HG02970 (cell line): ENCODE measurements at regions not wholly inside any gene's neighbourhood (a gene's known extent, or its start where the extent isn't known, plus 50 kb on each side); places are given as distances from the start of the nearest gene placed in this dataset.

Source experiments
- ATAC-seq: cut with Tn5 transposase; IDR thresholded peaks from one replicate; pipeline ENCODE4 v1.9.1; 2021; ENCODE audit warnings: mild to moderate bottlenecking, moderate library complexity, moderate number of reproducible peaks; ENCODE audit not compliant: unreplicated experiment, low FRiP score

- no peak for ATAC-seq
Measured at GRCh38 chr2:241942416-241943208, 73.1 kb downstream of the RTP5 start.

DNA sequence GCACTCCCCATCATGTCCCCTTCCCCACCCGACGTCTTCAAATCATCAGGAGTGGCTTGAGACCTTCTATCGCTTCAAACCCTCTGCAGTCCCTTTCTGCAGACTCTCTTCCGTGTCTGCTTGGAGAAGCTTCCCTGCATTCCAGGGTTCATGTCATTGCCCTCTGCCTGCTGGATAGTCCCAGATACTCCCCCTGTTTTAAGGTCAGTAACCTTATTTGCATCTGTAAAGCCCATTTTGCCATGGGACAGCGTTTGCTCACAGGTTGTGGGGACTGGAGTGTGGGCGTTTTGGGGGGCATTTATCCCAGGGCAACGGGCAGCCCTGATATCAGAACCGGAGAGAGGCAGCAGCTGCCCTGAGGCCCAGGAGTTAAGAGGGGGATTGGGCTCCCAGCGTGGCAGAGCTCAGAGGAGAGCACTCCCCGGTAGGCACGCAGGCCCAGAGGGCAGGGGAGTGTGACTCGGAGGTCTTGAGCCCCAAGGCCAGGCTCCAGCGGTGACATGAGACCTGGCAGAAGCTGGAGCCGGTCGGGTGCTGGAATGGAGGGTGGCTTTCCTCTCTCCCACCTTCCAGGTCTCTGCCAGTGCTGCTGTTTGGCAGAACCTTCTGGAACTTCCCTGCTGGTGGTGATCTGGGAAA, 73.8 kb downstream of the RTP5 start:
- ATAC-seq, result no peak

DNA sequence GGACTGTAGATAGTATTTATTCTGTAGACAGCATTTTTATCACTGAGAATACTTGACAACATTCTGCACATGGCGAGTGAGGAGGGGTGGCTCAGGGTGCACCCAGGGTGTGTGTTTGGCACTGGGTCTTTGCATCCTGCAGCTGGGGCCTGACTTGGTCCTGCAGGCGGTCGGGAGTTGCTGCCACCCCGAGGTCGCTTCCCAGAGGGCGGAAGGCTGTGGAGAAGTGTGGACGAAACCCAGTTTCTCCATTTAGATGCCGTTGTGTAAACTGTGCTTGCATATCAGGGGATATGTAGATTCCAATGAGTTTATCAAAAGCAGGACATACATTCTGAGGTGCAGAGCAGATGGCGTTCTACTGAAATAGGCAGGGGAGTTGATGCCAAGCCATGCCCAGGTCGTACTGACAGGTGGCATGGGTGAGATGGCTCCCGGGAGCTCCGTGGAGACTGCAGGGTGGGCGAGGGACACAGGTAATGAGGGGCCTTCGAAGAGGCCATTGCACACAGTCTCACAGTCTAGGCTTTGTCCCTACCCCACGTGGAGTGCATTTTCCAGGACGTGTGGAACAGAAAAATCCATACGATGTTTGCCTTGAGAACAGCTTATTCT, 74.5 kb downstream of the RTP5 start:
- no peak for ATAC-seq

DNA sequence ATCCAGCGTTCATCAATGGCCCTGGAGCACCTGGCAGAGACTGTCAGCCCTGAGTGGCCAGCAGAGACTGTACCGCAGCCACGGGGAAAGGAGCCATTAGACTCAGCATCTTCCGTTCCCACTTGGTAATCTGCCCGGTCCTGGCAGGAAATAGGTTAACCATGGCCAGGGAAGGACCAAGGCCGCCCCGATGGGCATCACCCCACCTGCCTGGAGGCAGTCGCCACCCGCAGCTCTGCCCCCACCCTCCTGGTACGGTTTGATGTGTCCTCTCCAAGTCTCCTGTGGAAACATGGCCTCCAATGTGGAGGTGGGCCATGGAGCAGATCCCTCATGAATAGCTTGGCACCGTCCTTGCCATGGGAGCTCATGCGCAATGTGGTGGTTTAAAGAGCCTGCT, 75.3 kb downstream of the RTP5 start:
- no peak for ATAC-seq

DNA sequence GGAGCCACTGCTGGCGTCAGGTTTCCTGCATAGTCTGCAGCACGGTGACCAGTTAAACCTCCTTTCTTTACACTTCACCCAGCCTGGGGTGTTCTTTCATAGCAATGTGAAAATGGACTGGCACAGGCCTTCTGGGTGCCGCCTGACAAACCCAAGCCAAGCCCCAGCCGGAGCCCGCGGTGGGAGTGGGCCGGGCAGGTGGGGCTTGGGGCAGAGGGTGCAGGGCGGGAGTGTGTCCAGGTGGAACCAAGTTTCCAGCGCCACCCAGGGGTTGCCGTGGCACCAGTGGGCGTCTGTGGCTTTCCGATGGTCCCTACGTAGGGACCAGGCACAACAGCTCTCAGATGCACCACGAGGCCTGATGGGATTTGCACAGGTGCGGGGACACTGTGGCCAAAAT, 75.8 kb downstream of the RTP5 start:
- ATAC-seq, result no peak

GRCh38 chr2:241945803-241946202, 76.3 kb downstream of the RTP5 start:
- ATAC-seq, result no peak

DNA sequence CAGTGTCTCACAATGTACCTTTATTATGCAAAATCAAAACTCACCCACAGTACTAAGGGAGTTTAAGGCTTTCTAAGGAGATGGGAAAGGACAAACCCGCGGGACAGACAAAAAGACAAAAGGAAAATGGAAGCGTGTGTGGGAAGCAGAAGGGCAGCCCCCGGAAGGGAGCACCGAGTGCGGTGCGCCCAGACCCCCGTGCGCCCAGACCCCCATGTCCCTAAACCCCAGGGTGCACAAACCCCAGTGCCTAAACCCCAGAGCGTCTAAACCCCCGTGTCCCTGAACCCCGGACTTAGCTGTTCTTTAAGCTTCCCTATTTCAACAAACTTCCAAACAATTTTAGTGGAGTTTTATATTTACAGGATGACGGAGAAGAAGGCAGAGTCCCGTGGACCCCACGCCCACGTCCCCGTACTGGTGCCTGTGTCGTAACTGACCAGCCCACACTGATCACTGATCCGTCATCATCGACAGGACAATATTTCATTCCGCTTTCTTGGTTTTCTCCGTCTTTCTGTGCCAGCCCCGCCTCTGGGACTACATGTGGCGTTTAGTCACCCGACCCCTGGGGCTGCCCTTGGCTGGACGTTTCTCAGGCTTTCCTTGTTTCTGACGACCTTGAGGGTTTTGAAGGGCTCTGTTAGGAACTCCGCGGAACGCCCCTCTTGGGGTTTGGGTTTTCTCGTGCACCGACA, 76.9 kb downstream of the RTP5 start:
- ATAC-seq, result no peak

DNA sequence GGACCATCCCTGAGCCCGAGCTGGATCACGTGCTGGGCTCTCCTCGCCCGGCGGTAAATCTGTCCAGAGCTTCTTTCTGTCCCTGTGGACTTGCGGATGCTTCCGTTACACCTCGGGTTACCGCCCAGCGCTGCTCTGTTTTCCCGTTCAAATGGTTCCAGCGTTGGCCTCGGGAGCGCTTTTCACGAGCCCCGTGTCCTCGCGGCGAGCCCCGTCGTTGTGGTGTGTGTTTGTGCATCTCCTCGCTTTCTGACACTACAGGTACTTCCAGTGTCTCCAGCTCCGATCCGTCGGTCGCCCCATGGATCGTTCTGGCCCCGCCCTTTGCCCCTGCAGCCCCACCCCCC, 77.4 kb downstream of the RTP5 start:
- no peak for ATAC-seq

- ATAC-seq, result no peak
Measured at GRCh38 chr2:241947401-241947800, 77.9 kb downstream of the RTP5 start.

DNA sequence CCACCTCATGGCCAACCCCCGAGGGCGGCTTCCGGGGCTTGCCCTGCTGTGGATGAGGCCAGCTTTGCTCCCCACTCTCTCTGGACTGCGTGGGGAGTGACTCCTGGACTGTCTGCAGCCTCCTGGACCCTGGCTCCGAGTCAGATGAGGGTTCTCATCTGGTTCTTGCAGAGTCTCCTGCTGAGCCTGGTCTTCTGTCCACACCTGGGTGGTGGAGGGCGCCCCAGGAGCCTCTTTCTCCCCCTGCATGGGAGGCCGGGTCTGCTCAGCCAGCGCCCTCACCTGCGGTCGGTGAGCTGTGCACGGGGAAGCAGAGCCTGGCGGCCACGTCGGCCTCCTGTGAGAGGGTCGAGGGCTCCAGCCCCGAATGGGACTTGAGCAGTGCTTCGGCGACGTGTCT, 78.3 kb downstream of the RTP5 start:
- no peak for ATAC-seq

DNA sequence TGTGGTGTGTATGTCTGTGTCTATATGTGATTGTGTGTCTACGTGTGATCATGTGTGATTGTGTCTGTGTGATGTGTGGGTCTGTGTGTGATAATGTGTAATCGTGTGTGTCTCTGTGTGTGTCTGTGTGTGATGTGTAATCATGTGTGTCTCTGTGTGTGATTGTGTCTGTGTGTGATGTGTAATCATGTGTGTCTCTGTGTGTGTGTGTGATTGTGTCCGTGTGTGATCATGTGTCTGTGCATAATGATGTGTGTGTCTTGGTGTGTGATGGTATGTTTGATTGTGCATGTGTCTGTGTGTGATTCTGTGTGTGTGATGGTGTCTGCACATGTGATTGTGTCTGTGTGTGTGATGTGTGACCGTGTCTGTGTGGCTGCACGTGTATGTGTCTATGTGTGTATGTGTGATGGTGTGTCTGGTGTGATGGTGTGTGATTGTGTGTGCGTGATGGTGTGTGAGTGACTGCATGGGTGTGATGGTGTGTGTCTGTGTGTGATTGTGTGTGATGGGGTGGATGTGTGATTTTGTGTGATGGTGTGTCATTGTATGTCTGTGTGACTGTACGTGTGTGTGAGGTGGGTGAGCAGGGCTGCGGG, 78.9 kb downstream of the RTP5 start:
- no peak for ATAC-seq

- ATAC-seq, result no peak
Measured at GRCh38 chr2:241948901-241949735, 79.6 kb downstream of the RTP5 start.

- no peak for ATAC-seq
Measured at GRCh38 chr2:241949736-241950412, 80.3 kb downstream of the RTP5 start.

DNA sequence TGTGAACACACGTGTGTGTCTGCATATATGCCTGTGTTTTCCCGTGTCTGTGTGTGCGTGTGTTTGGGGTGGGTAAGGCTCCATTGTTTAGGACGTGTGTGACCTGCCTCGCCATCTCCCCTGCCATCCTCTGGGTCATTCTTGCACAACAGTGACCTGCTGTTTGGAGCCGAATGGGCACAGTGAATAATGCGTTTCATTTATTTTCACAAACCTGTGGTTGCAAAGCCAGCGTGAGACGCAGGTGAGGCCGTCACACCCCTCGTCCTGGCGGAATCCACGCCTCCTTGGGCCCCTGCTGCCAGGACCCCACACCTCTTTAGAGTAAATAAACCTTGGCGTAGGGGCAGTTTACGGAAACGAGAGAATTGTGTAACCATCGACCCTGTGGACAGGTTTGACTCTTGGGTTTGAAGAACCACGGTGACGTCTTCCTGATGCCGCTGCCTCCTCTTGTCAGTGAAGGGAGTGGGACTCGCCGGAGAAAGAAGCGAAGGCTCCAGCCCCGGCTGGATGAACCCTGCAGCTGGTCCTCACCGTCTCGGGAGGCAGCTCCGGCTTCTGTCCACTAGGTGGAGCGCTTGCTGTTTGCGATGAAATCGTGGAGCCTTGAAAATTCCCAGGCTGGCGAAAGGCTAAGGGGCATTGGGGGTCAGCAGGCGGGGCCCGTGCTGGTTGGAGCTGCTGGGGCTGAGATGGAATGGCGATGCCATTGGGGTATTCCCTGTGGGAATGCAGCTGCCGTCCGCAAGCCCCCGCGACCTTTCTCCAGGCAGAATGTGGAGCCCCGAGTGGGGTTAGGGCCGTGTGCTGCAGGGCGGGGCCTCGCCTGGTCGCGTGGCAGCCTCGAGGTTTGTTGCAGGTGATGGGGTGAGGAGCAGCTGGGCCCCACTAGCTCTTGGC, 81.1 kb downstream of the RTP5 start:
- ATAC-seq, result no peak

GRCh38 chr2:241951316-241951700, 81.8 kb downstream of the RTP5 start:
- ATAC-seq, result no peak

DNA sequence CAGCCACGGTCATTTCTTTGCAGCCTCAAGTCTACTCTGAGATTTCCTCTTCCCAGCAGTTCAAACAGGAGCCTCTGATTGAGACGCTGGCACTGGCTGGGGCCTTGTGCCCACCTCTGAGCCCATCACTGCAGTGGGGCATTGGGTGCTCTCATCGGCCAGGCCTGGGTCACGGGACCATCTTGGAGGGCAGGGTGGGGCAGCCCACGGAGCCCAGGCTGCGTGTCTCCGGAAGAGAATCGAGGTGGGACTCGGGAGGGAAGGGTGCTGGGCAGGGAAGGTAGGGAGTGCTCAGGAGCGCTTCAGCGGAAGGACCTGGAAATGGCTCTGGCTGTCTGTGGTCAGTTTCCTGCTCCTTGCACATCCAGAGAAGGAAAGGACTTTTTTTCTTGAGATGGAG, 82.4 kb downstream of the RTP5 start:
- ATAC-seq, result no peak

GRCh38 chr2:241952816-241953215, 83.3 kb downstream of the RTP5 start:
- no peak for ATAC-seq

DNA sequence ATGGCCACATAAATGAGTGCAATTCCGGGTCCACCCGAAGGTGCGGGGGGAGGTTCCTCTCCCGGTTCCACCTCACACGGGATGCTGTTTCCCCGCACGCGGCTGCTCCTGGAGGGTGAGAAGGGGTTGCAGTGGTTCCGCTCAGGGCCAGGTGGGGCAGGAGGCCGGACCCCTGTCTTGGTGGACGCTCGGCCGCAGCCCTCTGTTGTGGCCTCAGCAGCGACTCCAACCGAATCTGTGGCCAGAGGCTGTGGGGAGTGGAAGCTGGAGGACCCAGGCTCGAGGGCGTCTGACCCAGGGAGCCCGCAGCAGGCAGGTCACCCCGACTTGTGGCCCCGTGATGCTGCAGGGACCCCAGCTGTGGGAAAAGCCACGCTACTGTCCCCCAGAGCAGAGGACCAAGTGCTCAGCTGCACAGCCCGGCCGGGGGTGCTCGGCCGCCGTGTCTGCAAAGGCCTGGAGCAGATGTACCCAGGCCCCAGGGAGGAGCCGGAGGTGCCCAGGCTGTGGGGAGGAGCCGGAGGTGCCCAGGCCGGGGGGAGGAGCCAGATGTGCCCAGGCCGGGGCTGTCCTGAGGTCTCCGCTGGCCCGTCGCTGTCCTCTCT, 83.9 kb downstream of the RTP5 start:
- ATAC-seq, result no peak
